ENCODE measurements at regions not wholly inside any gene's neighbourhood (a gene's known extent, or its start where the extent isn't known, plus 50 kb on each side); places are given as distances from the start of the nearest gene placed in this dataset.
"Not testable (repeated sequence)": the region's sequence is repeated elsewhere in the genome, so short reads cannot be mapped to it uniquely, and the experiment has no call there.

GRCh38 chr5:17690473-17690872, 56.2 kb downstream of the TAF11L14 start:
- DNase-seq = no peak

- no peak for DNase-seq
Measured at GRCh38 chr5:17691762-17692161, 57.5 kb downstream of the TAF11L14 start.

GRCh38 chr5:17694371-17694770, 60.1 kb downstream of the TAF11L14 start:
- DNase-seq = no peak

GRCh38 chr5:17694914-17695313, 60.7 kb downstream of the TAF11L14 start:
- no peak for DNase-seq

- no peak for DNase-seq
Measured at GRCh38 chr5:17696627-17697026, 62.4 kb downstream of the TAF11L14 start.

GRCh38 chr5:17697671-17698070, 63.4 kb downstream of the TAF11L14 start:
- no peak for DNase-seq

GRCh38 chr5:17709011-17709710, 74.9 kb downstream of the TAF11L14 start:
- DNase-seq = no peak

- DNase-seq = no peak
Measured at GRCh38 chr5:17713301-17713700, 79.0 kb downstream of the TAF11L14 start.

- no peak for DNase-seq
Measured at GRCh38 chr5:17714186-17714585, 79.9 kb downstream of the TAF11L14 start.

GRCh38 chr5:17719592-17719991, 85.3 kb downstream of the TAF11L14 start:
- no peak for DNase-seq

GRCh38 chr5:17720071-17720470, 85.8 kb downstream of the TAF11L14 start:
- DNase-seq = no peak

GRCh38 chr5:17723876-17724275, 89.6 kb downstream of the TAF11L14 start:
- DNase-seq = no peak

- DNase-seq = no peak
Measured at GRCh38 chr5:17727098-17727497, 92.8 kb downstream of the TAF11L14 start.

GRCh38 chr5:17730421-17730820, 96.2 kb downstream of the TAF11L14 start:
- DNase-seq = no peak

GRCh38 chr5:17732351-17732923, 98.2 kb downstream of the TAF11L14 start:
- no peak for DNase-seq

- DNase-seq = no peak
Measured at GRCh38 chr5:17734011-17734410, 99.8 kb downstream of the TAF11L14 start.

GRCh38 chr5:17735761-17736160, 101.5 kb downstream of the TAF11L14 start:
- DNase-seq = no peak

GRCh38 chr5:17737092-17737491, 102.8 kb downstream of the TAF11L14 start:
- DNase-seq = no peak

GRCh38 chr5:17738446-17738845, 104.2 kb downstream of the TAF11L14 start:
- no peak for DNase-seq

- DNase-seq = no peak
Measured at GRCh38 chr5:17743580-17744435, 109.5 kb downstream of the TAF11L14 start.

GRCh38 chr5:17748201-17748600, 113.9 kb downstream of the TAF11L14 start:
- DNase-seq = no peak

GRCh38 chr5:17748941-17749340, 114.7 kb downstream of the TAF11L14 start:
- DNase-seq = no peak

- DNase-seq = not testable (repeated sequence)
Measured at GRCh38 chr5:17755406-17755805, 121.1 kb downstream of the TAF11L14 start.

- DNase-seq = no peak
Measured at GRCh38 chr5:17761326-17761725, 127.1 kb downstream of the TAF11L14 start.
